HepG2 (cell line): ENCODE measurements at regions not wholly inside any gene's neighbourhood (a gene's known extent, or its start where the extent isn't known, plus 50 kb on each side); places are given as distances from the start of the nearest gene placed in this dataset.

Source experiments
- ATAC-seq: fragments of 200-7000 bp; cut with Tn5 transposase; 3 replicates; pipeline ENCODE4 v1.9.1; 2020; ENCODE audit warnings: mild to moderate bottlenecking, moderate library complexity
- BruUV-seq: library from RNA; stranded (reverse); fragments of 400-500 nt; replicated peaks from 2 replicates; lab custom pipeline; 2021; lab: Mats Ljungman, UMichigan
- CTCF ChIA-PET: fragments of 300-600 bp; formaldehyde crosslinking; extraction: SDS; loops from one replicate; lab custom pipeline; 2021; ENCODE audit warnings: low total read pairs, inconsistent platforms, low intra/inter-chr PET ratio; lab: Yijun Ruan, JAX
- POLR2A ChIA-PET: fragments of 350-600 bp; sonication (Branson Sonifier 250); formaldehyde crosslinking; loops from one replicate; lab custom pipeline; 2020; ENCODE audit warnings: antibody characterized with exemption, inconsistent platforms; lab: Yijun Ruan, JAX
- DNase-seq: peaks from one replicate; pipeline ENCODE4 v3.0.0-alpha.2; 2015; ENCODE audit warnings: low spot score
- FAIRE-seq: peaks from 3 replicates; lab custom pipeline; 2011; peaks lifted over from hg19 to GRCh38; lab: Jason Lieb, UNC
- H2AFZ ChIP-seq: one replicate; pipeline ENCODE4 v1.6.1; 2011; ENCODE audit warnings: low read length, inconsistent platforms
- H3K27ac ChIP-seq: fragments of 300-600 bp; 3 replicates; pipeline ENCODE4 v1.8.0; 2011; ENCODE audit warnings: mixed run types, mild to moderate bottlenecking, mixed read lengths, low read length, inconsistent platforms; ENCODE audit not compliant: insufficient read depth; ENCODE audit errors: extremely low read length
- H3K27me3 ChIP-seq, 2 experiments: fragments of 200-600 bp in 1 of 2; 2 replicates in 1 of 2; 3 replicates in 1 of 2; pipeline versions ENCODE4 v1.6.0 to v1.8.0; 2011; ENCODE audit warnings: low read length in 2 of 2, mild to moderate bottlenecking in 2 of 2, moderate library complexity in 2 of 2, inconsistent platforms in 1 of 2; ENCODE audit not compliant: insufficient read depth in 2 of 2, control insufficient read depth in 1 of 2
- H3K36me3 ChIP-seq, 2 experiments: fragments of 200-600 bp in 1 of 2; replicated peaks in 1 of 2; 2 replicates in 1 of 2; 3 replicates in 1 of 2; pipeline versions ENCODE4 v1.5.1 to v1.8.0; 2011; ENCODE audit warnings: low read length in 2 of 2, inconsistent platforms in 1 of 2; ENCODE audit not compliant: insufficient read depth in 2 of 2, control insufficient read depth in 1 of 2
- H3K4me1 ChIP-seq: 2 replicates; pipeline ENCODE4 v1.5.1; 2012; ENCODE audit warnings: low read length, inconsistent platforms; ENCODE audit not compliant: insufficient read depth
- H3K4me2 ChIP-seq: 2 replicates; pipeline ENCODE4 v1.6.0; 2011; ENCODE audit warnings: low read depth, low read length, inconsistent platforms
- H3K4me3 ChIP-seq, 3 experiments: fragments of 200-600 bp in 1 of 3; sonication (generic), shearing (Covaris generic) in 1 of 3; replicated peaks in 1 of 3; 2 replicates each; pipeline ENCODE4 v1.5.1; 2011 to 2016; ENCODE audit warnings: low read length in 3 of 3, inconsistent platforms in 2 of 3, low read depth in 2 of 3, mild to moderate bottlenecking in 2 of 3, control low read depth in 1 of 3, mixed read lengths in 1 of 3; ENCODE audit not compliant: insufficient read depth in 1 of 3
- H3K79me2 ChIP-seq: one replicate; pipeline ENCODE4 v1.6.1; 2011; ENCODE audit warnings: low read length, inconsistent platforms; ENCODE audit not compliant: insufficient read depth
- H3K9ac ChIP-seq: 2 replicates; pipeline ENCODE4 v1.6.0; 2011; ENCODE audit warnings: mild to moderate bottlenecking, low read depth, low read length, inconsistent platforms; ENCODE audit not compliant: insufficient read depth
- H3K9me3 ChIP-seq: 2 replicates; pipeline ENCODE4 v1.5.1; 2012; ENCODE audit warnings: mild to moderate bottlenecking, low read length
- H4K20me1 ChIP-seq: 2 replicates; pipeline ENCODE4 v1.6.0; 2011; ENCODE audit warnings: inconsistent platforms, mild to moderate bottlenecking, low read length, moderate library complexity; ENCODE audit not compliant: insufficient read depth
- BRD4 ChIP-seq: sonication (generic); formaldehyde crosslinking; IDR thresholded peaks from 2 replicates; pipeline ENCODE4 v1.4.0; 2020; ENCODE audit warnings: missing genetic modification reagents
- CBX1 ChIP-seq: IDR thresholded peaks from one replicate; pipeline ENCODE4 v1.6.1; 2016; ENCODE audit warnings: antibody characterized with exemption, low read depth
- HDAC1 ChIP-seq: sonication (generic); formaldehyde crosslinking; IDR thresholded peaks from 2 replicates; pipeline ENCODE4 v1.5.1; 2020; ENCODE audit warnings: mild to moderate bottlenecking, missing genetic modification reagents
- HMG20B ChIP-seq: conservative IDR thresholded peaks from 2 replicates; pipeline ENCODE4 v1.6.1; 2016; ENCODE audit warnings: missing genetic modification reagents, missing compliant biosample characterization
- KAT7 ChIP-seq: IDR thresholded peaks from 2 replicates; pipeline ENCODE4 v1.6.1; 2018; ENCODE audit warnings: borderline replicate concordance, missing compliant biosample characterization
- MED13 ChIP-seq: sonication (generic); formaldehyde crosslinking; IDR thresholded peaks from 2 replicates; pipeline ENCODE4 v1.5.0; 2020; ENCODE audit warnings: missing genetic modification reagents
- PITX1 ChIP-seq: sonication (generic); formaldehyde crosslinking; IDR thresholded peaks from 2 replicates; pipeline ENCODE4 v1.5.1; 2020; ENCODE audit warnings: mild to moderate bottlenecking, missing genetic modification reagents
- TMF1 ChIP-seq: sonication (generic); formaldehyde crosslinking; IDR thresholded peaks from 2 replicates; pipeline ENCODE4 v1.8.1; 2022; ENCODE audit warnings: low read depth, missing genetic modification reagents
- ZNF510 ChIP-seq: sonication (generic); formaldehyde crosslinking; IDR thresholded peaks from 2 replicates; pipeline ENCODE4 v1.4.0; 2020; ENCODE audit warnings: low read depth, mild to moderate bottlenecking, missing genetic modification reagents
- ZNF660 ChIP-seq: sonication (generic); formaldehyde crosslinking; IDR thresholded peaks from 2 replicates; pipeline ENCODE4 v1.5.1; 2020; ENCODE audit warnings: mild to moderate bottlenecking, low read depth, missing genetic modification reagents, borderline replicate concordance
- ZNF841 ChIP-seq: sonication (generic); formaldehyde crosslinking; IDR thresholded peaks from 2 replicates; pipeline ENCODE4 v1.8.1; 2023; ENCODE audit warnings: missing genetic modification reagents, borderline replicate concordance
- ZSCAN31 ChIP-seq: sonication (generic); formaldehyde crosslinking; IDR thresholded peaks from 2 replicates; pipeline ENCODE4 v1.5.0; 2020; ENCODE audit warnings: low read depth, mild to moderate bottlenecking, missing genetic modification reagents
- ZSCAN9 ChIP-seq: IDR thresholded peaks from 2 replicates; pipeline ENCODE4 v1.6.1; 2016; ENCODE audit warnings: borderline replicate concordance
- WGBS: methylation state at CpG from one replicate; pipeline ENCODE4 v1.1.6; 2017; ENCODE audit warnings: low lambda C conversion rate; 5-methylcytosine and 5-hydroxymethylcytosine counted together
- in situ Hi-C: cut with HindIII; loops from 2 replicates; pipeline ENCODE4 v1.10.0; 2017; ENCODE audit warnings: low pct_unique_long_range_greater_than_20kb; ENCODE audit not compliant: extremely low pct_ligation_motif_present
- intact Hi-C: fragments of 100-400 bp; cut with micrococcal nuclease; formaldehyde crosslinking; loops from one replicate; pipeline ENCODE4 v1.10.0; 2022; ENCODE audit not compliant: unreplicated experiment
- TF ChIP-seq, protein P1 (sequence below): fragments of 450-650 bp; IDR thresholded peaks from 2 replicates; pipeline ENCODE4 v1.6.1; 2016
- TF ChIP-seq, protein P2 (sequence below): sonication (generic); formaldehyde crosslinking; IDR thresholded peaks from 2 replicates; pipeline ENCODE4 v1.4.0; 2020; ENCODE audit warnings: missing genetic modification reagents, mild to moderate bottlenecking, borderline replicate concordance

DNA sequence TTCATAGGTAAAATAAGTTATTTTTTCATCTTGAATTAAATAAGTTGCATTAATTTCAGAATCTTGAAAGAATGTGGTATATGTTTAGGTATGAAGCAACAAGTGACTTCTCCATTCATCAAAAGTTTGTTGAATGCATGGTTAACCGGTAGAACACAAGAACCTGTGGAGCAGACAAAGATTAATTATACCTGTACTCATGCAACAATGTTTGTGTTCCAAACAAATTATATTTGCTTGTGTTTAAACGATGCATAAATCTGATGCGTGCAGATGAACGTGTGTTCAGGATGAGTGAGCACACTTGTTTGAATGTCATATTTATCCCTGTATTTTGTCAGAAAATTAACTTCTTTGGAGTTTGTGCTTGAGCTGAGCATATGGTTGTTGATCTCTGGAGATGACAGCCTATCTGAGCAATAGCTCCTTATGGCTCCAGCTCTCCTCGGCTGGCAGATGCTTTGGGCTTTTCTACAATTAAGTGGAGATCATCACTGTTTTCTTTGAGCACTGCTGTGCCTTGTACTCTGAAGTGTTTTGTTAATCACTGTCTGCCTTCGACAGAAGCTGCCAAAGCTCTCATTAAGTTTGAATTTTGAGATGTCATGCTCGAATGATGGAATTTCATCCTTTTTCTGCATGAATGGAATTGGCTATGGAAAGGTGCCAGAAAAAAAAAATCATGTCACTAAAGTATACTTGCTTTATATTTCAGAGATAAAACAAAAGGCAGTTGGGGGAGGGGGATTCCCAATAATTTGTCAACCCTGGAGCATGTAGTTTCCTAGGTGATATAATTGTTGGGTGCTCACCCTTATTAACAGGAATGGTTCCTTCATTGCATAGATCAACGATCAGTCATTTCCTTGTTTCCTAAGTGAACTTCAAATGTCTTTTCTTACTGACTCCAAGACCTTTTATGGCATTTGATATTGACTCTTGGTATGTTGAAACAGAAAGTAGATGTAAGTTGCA lies 502.5 kb upstream of the ARRDC3 start:
- WGBS = 0% methylated on average over 8 of the region's 8 CpGs
- BruUV-seq = no TSS peak
- CTCF ChIA-PET = no interaction called here
- Histone ChIP-seq H3K79me2 (no peaks in the 10 kb centered on the region), H2AFZ (no peak overlapping the region), H3K9me3 (no peaks in the 10 kb centered on the region), H3K36me3 (no peaks in the 10 kb centered on the region), H3K4me3 (no peak overlapping the region), H3K27me3 (no peaks in the 10 kb centered on the region), H3K9ac (no peak overlapping the region), H3K4me2 (no peak overlapping the region), H3K27ac (no peak overlapping the region), H3K4me1 (no peaks in the 10 kb centered on the region), H4K20me1 (no peaks in the 10 kb centered on the region)
- FAIRE-seq = no peak
- POLR2A ChIA-PET = no interaction called here
- no peak for DNase-seq
- no peak for TF ChIP-seq KAT7 (CRISPR knock-in tag)
- TF ChIP-seq ZNF841 = no peak
- TF ChIP-seq, protein P1, sequence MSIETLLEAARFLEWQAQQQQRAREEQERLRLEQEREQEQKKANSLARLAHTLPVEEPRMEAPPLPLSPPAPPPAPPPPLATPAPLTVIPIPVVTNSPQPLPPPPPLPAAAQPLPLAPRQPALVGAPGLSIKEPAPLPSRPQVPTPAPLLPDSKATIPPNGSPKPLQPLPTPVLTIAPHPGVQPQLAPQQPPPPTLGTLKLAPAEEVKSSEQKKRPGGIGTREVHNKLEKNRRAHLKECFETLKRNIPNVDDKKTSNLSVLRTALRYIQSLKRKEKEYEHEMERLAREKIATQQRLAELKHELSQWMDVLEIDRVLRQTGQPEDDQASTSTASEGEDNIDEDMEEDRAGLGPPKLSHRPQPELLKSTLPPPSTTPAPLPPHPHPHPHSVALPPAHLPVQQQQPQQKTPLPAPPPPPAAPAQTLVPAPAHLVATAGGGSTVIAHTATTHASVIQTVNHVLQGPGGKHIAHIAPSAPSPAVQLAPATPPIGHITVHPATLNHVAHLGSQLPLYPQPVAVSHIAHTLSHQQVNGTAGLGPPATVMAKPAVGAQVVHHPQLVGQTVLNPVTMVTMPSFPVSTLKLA = no peak
- TF ChIP-seq HMG20B (CRISPR knock-in tag) = no peak
- no peak for TF ChIP-seq ZSCAN31
- no peak for TF ChIP-seq ZNF510 (CRISPR knock-in tag)
- no peak for TF ChIP-seq CBX1
- no peak for TF ChIP-seq MED13 (CRISPR knock-in tag)
- no peak for TF ChIP-seq ZNF660 (CRISPR knock-in tag)
- TF ChIP-seq ZSCAN9 (CRISPR knock-in tag) = no peak
- TF ChIP-seq, protein P2, sequence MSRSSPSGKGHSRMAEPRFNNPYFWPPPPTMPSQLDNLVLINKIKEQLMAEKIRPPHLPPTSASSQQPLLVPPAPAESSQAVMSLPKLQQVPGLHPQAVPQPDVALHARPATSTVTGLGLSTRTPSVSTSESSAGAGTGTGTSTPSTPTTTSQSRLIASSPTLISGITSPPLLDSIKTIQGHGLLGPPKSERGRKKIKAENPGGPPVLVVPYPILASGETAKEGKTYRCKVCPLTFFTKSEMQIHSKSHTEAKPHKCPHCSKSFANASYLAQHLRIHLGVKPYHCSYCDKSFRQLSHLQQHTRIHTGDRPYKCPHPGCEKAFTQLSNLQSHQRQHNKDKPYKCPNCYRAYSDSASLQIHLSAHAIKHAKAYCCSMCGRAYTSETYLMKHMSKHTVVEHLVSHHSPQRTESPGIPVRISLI = no peak
- TF ChIP-seq HDAC1 = no peak
- TF ChIP-seq TMF1 (CRISPR knock-in tag) = no peak
- no peak for TF ChIP-seq PITX1 (CRISPR knock-in tag)
- TF ChIP-seq BRD4 = no peak
- ATAC-seq = no peak
- in situ Hi-C loops (no loop called here), intact Hi-C loops (no loop called here)
